ENCODE measurements at regions not wholly inside any gene's neighbourhood (a gene's known extent, or its start where the extent isn't known, plus 50 kb on each side); places are given as distances from the start of the nearest gene placed in this dataset.

- BruUV-seq (replicated peaks) = no TSS peak
- H3K9me2 ChIP-seq (ENCODE audit: insufficient read depth) = no peaks in the 10 kb centered on the region
- peaks cover 7% of the 10 kb centered on the region; the same call in 1 of the 2 replicates for H3K9me3 ChIP-seq (ENCODE audit: insufficient read depth, low read depth)
- POLR2A ChIA-PET (ENCODE audit: unreplicated experiment) = no interaction called here
- H3K27me3 ChIP-seq (ENCODE audit: insufficient read depth, low read depth) = no peaks in the 10 kb centered on the region
- TF ChIP-seq, protein P1, sequence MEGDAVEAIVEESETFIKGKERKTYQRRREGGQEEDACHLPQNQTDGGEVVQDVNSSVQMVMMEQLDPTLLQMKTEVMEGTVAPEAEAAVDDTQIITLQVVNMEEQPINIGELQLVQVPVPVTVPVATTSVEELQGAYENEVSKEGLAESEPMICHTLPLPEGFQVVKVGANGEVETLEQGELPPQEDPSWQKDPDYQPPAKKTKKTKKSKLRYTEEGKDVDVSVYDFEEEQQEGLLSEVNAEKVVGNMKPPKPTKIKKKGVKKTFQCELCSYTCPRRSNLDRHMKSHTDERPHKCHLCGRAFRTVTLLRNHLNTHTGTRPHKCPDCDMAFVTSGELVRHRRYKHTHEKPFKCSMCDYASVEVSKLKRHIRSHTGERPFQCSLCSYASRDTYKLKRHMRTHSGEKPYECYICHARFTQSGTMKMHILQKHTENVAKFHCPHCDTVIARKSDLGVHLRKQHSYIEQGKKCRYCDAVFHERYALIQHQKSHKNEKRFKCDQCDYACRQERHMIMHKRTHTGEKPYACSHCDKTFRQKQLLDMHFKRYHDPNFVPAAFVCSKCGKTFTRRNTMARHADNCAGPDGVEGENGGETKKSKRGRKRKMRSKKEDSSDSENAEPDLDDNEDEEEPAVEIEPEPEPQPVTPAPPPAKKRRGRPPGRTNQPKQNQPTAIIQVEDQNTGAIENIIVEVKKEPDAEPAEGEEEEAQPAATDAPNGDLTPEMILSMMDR (conservative IDR thresholded peaks at IDR 0.05) = no peak
- TF ChIP-seq EZH2 (IDR thresholded peaks at IDR 0.05; ENCODE audit: low read depth) = no peak
- no peaks in the 10 kb centered on the region for H3K36me3 ChIP-seq (ENCODE audit: low read depth)
- no peaks in the 10 kb centered on the region for H3K79me2 ChIP-seq (ENCODE audit: low read depth)
- no peak overlapping the region for H3K27ac ChIP-seq
- no peak overlapping the region for H3K4me3 ChIP-seq
- H3F3A ChIP-seq (ENCODE audit: insufficient read depth, low read depth) = 0 out of 2 replicates have a peak, but pooled peaks cover 6% of the 10 kb centered on the region
- CTCF ChIA-PET = no interaction called here
- H3K4me1 ChIP-seq (replicated peaks; ENCODE audit: insufficient read depth) = peaks cover 25% of the 10 kb centered on the region
- peak overlapping the region; percentile 12; the same call in 1 of the 2 replicates for H3K4me2 ChIP-seq
- no peaks in the 10 kb centered on the region for H4K20me1 ChIP-seq (ENCODE audit: insufficient read depth)
- no peak for DNase-seq
- intact Hi-C loops (cut with micrococcal nuclease; ENCODE audit: unreplicated experiment) = loop anchor here (10.0 kb wide), 1 partner anchor 129 kb away; no protein-coding TSS in a partner anchor
- H2AFZ ChIP-seq = no peak overlapping the region
Measured at GRCh38 chr2:12045864-12046291, 299.4 kb downstream of the LPIN1 start.

- H4K20me1 ChIP-seq (ENCODE audit: insufficient read depth) = no peaks in the 10 kb centered on the region
- intact Hi-C loops (cut with micrococcal nuclease; ENCODE audit: unreplicated experiment) = loop anchor here (10.0 kb wide), 1 partner anchor 128 kb away; no protein-coding TSS in a partner anchor
- peak; percentile 19 to 81 for DNase-seq
- TF ChIP-seq EZH2 (IDR thresholded peaks at IDR 0.05; ENCODE audit: low read depth) = no peak
- TF ChIP-seq, protein P1 (conservative IDR thresholded peaks at IDR 0.05) = no peak
- CTCF ChIA-PET = no interaction called here
- H3K79me2 ChIP-seq (ENCODE audit: low read depth) = no peaks in the 10 kb centered on the region
- no peaks in the 10 kb centered on the region for H3K9me2 ChIP-seq (ENCODE audit: insufficient read depth)
- peaks cover under 1% of the 10 kb centered on the region; the same call in 1 of the 2 replicates for H3K9me3 ChIP-seq (ENCODE audit: insufficient read depth, low read depth)
- no peaks in the 10 kb centered on the region for H3K36me3 ChIP-seq (ENCODE audit: low read depth)
- no TSS peak for BruUV-seq (replicated peaks)
- H3K27ac ChIP-seq = no peak overlapping the region
- no peaks in the 10 kb centered on the region for H3K27me3 ChIP-seq (ENCODE audit: insufficient read depth, low read depth)
- 0 out of 2 replicates have a peak, but pooled peaks cover 6% of the 10 kb centered on the region for H3F3A ChIP-seq (ENCODE audit: insufficient read depth, low read depth)
- no peak overlapping the region for H3K4me3 ChIP-seq
- H2AFZ ChIP-seq = no peak overlapping the region
- H3K4me1 ChIP-seq (replicated peaks; ENCODE audit: insufficient read depth) = peaks cover 28% of the 10 kb centered on the region
- POLR2A ChIA-PET (ENCODE audit: unreplicated experiment) = interaction anchor here (0.6 kb wide), 1 partner anchor 8 kb away, joined by 3 read pairs; no protein-coding TSS in a partner anchor
- H3K4me2 ChIP-seq = peak overlapping the region; percentile 12; the same call in 1 of the 2 replicates
Measured at GRCh38 chr2:12046641-12047040, 300.2 kb downstream of the LPIN1 start.

DNA sequence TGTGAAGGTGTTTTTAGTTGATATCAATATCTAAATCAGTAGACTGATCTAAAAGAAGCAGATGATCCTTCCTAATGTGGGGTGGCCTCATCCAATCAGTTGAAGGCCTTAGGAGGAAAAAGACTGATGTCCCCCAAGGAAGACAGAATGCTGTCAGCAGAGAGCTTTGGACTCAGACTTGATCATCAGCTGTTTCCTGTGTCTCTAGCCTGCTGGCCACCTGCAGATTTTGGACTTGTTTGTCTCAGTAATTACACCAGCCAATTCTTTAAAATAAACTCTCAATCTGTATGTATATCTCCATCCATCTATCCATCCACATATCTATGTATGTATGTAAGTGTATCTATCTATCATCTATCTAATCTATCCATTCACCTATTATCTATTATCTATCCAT, 301.3 kb downstream of the LPIN1 start:
- Histone ChIP-seq H3F3A (ENCODE audit: insufficient read depth, low read depth) (0 out of 2 replicates have a peak, but pooled peaks cover 6% of the 10 kb centered on the region), H3K9me2 (ENCODE audit: insufficient read depth) (no peaks in the 10 kb centered on the region), H3K9me3 (ENCODE audit: insufficient read depth, low read depth) (no peaks in the 10 kb centered on the region; the same call in 1 of the 2 replicates), H3K4me3 (no peak overlapping the region), H4K20me1 (ENCODE audit: insufficient read depth) (no peaks in the 10 kb centered on the region), H3K79me2 (ENCODE audit: low read depth) (no peaks in the 10 kb centered on the region), H3K4me1 (replicated peaks; ENCODE audit: insufficient read depth) (peaks cover 33% of the 10 kb centered on the region), H3K27me3 (ENCODE audit: insufficient read depth, low read depth) (no peaks in the 10 kb centered on the region), H3K36me3 (ENCODE audit: low read depth) (no peaks in the 10 kb centered on the region), H3K27ac (no peak overlapping the region), H3K4me2 (no peak overlapping the region), H2AFZ (no peak overlapping the region)
- no peak for TF ChIP-seq EZH2 (IDR thresholded peaks at IDR 0.05; ENCODE audit: low read depth)
- TF ChIP-seq, protein P1 (conservative IDR thresholded peaks at IDR 0.05) = no peak
- no peak for DNase-seq
- BruUV-seq (replicated peaks) = no TSS peak
- CTCF ChIA-PET = no interaction called here
- intact Hi-C loops (cut with micrococcal nuclease; ENCODE audit: unreplicated experiment) = loop anchor here (10.0 kb wide), 1 partner anchor 127 kb away; no protein-coding TSS in a partner anchor
- POLR2A ChIA-PET (ENCODE audit: unreplicated experiment) = no interaction called here
